Hepatocyte (in vitro differentiated cells): ENCODE measurements at regions not wholly inside any gene's neighbourhood (a gene's known extent, or its start where the extent isn't known, plus 50 kb on each side); places are given as distances from the start of the nearest gene placed in this dataset.

ENCODE experiments used
- CTCF ChIP-seq: fragments of 200-600 bp; sonication (generic); IDR thresholded peaks from 2 replicates; pipeline ENCODE4 v1.5.1; 2016; ENCODE audit warnings: antibody characterized with exemption, mild to moderate bottlenecking; ENCODE audit not compliant: poor library complexity
- EZH2phosphoT487 ChIP-seq: fragments of 200-600 bp; sonication (generic); IDR thresholded peaks from one replicate; pipeline ENCODE4 v1.6.1; 2018; ENCODE audit warnings: antibody characterized with exemption, mild to moderate bottlenecking, low read depth, moderate library complexity; ENCODE audit not compliant: unreplicated experiment, severe bottlenecking

GRCh38 chrX:1720836-1721235 is 106.0 kb downstream of the ASMT start:
- no peak for TF ChIP-seq CTCF
- no peak for TF ChIP-seq EZH2phosphoT487
